ENCODE measurements at regions not wholly inside any gene's neighbourhood (a gene's known extent, or its start where the extent isn't known, plus 50 kb on each side); places are given as distances from the start of the nearest gene placed in this dataset.

- TF ChIP-seq CTCF (conservative IDR thresholded peaks at IDR 0.05; ENCODE audit: low read length) (no peak), EZH2phosphoT487 (IDR thresholded peaks at IDR 0.05; ENCODE audit: borderline replicate concordance, low read depth, low read length) (no peak)
Observed at GRCh38 chr9:23145467-23145866, 680.6 kb downstream of the ELAVL2 start.

Measured in OCI-LY7 (cell line).